Upper lobe of left lung (tissue), 4 donors: ENCODE measurements at regions not wholly inside any gene's neighbourhood (a gene's known extent, or its start where the extent isn't known, plus 50 kb on each side); places are given as distances from the start of the nearest gene placed in this dataset.

Experiments
- CTCF ChIP-seq, 6 experiments: fragments of 450-650 bp in 4 of 6; fragments of 200-600 bp in 2 of 6; sonication (generic) in 2 of 6; IDR thresholded peaks; one replicate each; pipeline ENCODE4 v1.5.1; 2016 to 2019; ENCODE audit warnings: antibody characterized with exemption in 6 of 6
- EP300 ChIP-seq, 4 donors: sonication (generic); formaldehyde crosslinking; IDR thresholded peaks; one replicate each; pipeline ENCODE4 v1.5.1; 2017; ENCODE audit warnings: antibody characterized with exemption in 4 of 4, control low read depth in 2 of 4

- no peak for TF ChIP-seq CTCF (IDR thresholded peaks at IDR 0.05)
- no peak for TF ChIP-seq EP300 (IDR thresholded peaks at IDR 0.05)
Measured at GRCh38 chr3:80543154-80543553, 775.4 kb upstream of the ROBO1 start.
